GM12878 (cell line): ENCODE measurements at regions not wholly inside any gene's neighbourhood (a gene's known extent, or its start where the extent isn't known, plus 50 kb on each side); places are given as distances from the start of the nearest gene placed in this dataset.
A peak's percentile ranks its signal among the peaks of the same experiment; 100 is the strongest.

Experiments
- ATAC-seq: fragments of 200-7000 bp; cut with Tn5 transposase; 3 replicates; pipeline ENCODE4 v1.9.1; 2020; ENCODE audit warnings: mild to moderate bottlenecking, moderate library complexity
- BruUV-seq: library from RNA; stranded (reverse); fragments of 400-500 nt; replicated peaks from 2 replicates; lab custom pipeline; 2021; lab: Mats Ljungman, UMichigan
- CTCF ChIA-PET: fragments of 300-600 bp; sonication (Branson Sonifier 250); formaldehyde crosslinking; extraction: SDS; loops from one replicate; lab custom pipeline; 2021; ENCODE audit warnings: inconsistent platforms; lab: Yijun Ruan, JAX
- POLR2A ChIA-PET: fragments of 350-600 bp; formaldehyde crosslinking; extraction: SDS; loops from one replicate; lab custom pipeline; 2021; ENCODE audit warnings: inconsistent platforms; lab: Charles Lee
- RAD21 ChIA-PET: fragments of 300-600 bp; sonication (Branson Sonifier 250); formaldehyde crosslinking; loops from one replicate; lab custom pipeline; 2023; ENCODE audit warnings: antibody characterized with exemption; ENCODE audit not compliant: unreplicated experiment; lab: Charles Lee
- SMC1A ChIA-PET: fragments of 300-600 bp; sonication (Branson Sonifier 250); formaldehyde crosslinking; loops from one replicate; lab custom pipeline; 2023; ENCODE audit not compliant: unreplicated experiment, uncharacterized antibody; lab: Charles Lee
- DNase-seq: peaks from one replicate; pipeline ENCODE4 v3.0.0-alpha.2; 2011; ENCODE audit warnings: low read depth, low spot score
- FAIRE-seq: peaks from 3 replicates; lab custom pipeline; 2011; peaks lifted over from hg19 to GRCh38; lab: Jason Lieb, UNC
- H2AFZ ChIP-seq: 2 replicates; pipeline ENCODE4 v1.6.0; 2011; ENCODE audit warnings: low read depth, low read length, control low read depth; ENCODE audit not compliant: control insufficient read depth
- H3K27ac ChIP-seq: 2 replicates; pipeline ENCODE4 v1.5.1; 2011; ENCODE audit warnings: control low read depth; ENCODE audit not compliant: control insufficient read depth, insufficient read depth
- H3K27me3 ChIP-seq, 2 experiments: replicated peaks in 1 of 2; 2 replicates each; pipeline versions ENCODE4 v1.6.0 to v1.6.1; 2011; ENCODE audit warnings: low read length in 1 of 2; ENCODE audit not compliant: control insufficient read depth in 2 of 2, insufficient read depth in 2 of 2
- H3K36me3 ChIP-seq, 2 experiments: 2 replicates each; pipeline ENCODE4 v1.5.1; 2011; ENCODE audit warnings: low read length in 1 of 2; ENCODE audit not compliant: control insufficient read depth in 2 of 2, insufficient read depth in 2 of 2
- H3K4me1 ChIP-seq: 2 replicates; pipeline ENCODE4 v1.6.1; 2011; ENCODE audit warnings: mild to moderate bottlenecking, low read length, moderate library complexity, mixed read lengths; ENCODE audit not compliant: control insufficient read depth, insufficient read depth
- H3K4me2 ChIP-seq: 2 replicates; pipeline ENCODE4 v1.6.0; 2011; ENCODE audit warnings: control low read depth; ENCODE audit not compliant: control insufficient read depth, insufficient read depth
- H3K4me3 ChIP-seq: fragments of 200-600 bp; sonication (generic); 2 replicates; pipeline ENCODE4 v1.5.1; 2016
- H3K79me2 ChIP-seq: 2 replicates; pipeline ENCODE4 v1.6.0; 2011; ENCODE audit warnings: low read length; ENCODE audit not compliant: control insufficient read depth, insufficient read depth
- H3K9ac ChIP-seq: 2 replicates; pipeline ENCODE4 v1.8.0; 2011; ENCODE audit warnings: low read length, control low read depth, mixed read lengths; ENCODE audit not compliant: control insufficient read depth, insufficient read depth
- H3K9me3 ChIP-seq: replicated peaks from 3 replicates; pipeline ENCODE4 v1.5.1; 2011; ENCODE audit warnings: mild to moderate bottlenecking, low read length; ENCODE audit not compliant: control insufficient read depth, insufficient read depth
- H4K20me1 ChIP-seq: 2 replicates; pipeline ENCODE4 v1.6.0; 2011; ENCODE audit not compliant: control insufficient read depth, insufficient read depth
- ATF7 ChIP-seq: fragments of 450-650 bp; IDR thresholded peaks from 2 replicates; pipeline ENCODE4 v1.6.1; 2016; ENCODE audit warnings: low read depth, mild to moderate bottlenecking
- BHLHE40 ChIP-seq, 2 experiments: fragments of 450-650 bp in 1 of 2; IDR thresholded peaks; 2 replicates each; pipeline ENCODE4 v1.6.1; 2011 to 2017; ENCODE audit warnings: low read depth in 2 of 2, borderline replicate concordance in 1 of 2, improper control_type of control experiment in 1 of 2, low read length in 1 of 2, mild to moderate bottlenecking in 1 of 2
- CTCF ChIP-seq, 3 experiments: IDR thresholded peaks in 2 of 3; conservative IDR thresholded peaks in 1 of 3; 2 replicates each; pipeline ENCODE4 v1.5.1; 2011; ENCODE audit warnings: low read depth in 3 of 3, low read length in 3 of 3, mild to moderate bottlenecking in 3 of 3, control low read depth in 2 of 3, moderate library complexity in 2 of 3, inconsistent platforms in 1 of 3, mixed read lengths in 1 of 3; ENCODE audit not compliant: control insufficient read depth in 2 of 3, insufficient read depth in 1 of 3; ENCODE audit errors: extremely low read depth in 1 of 3
- CUX1 ChIP-seq: IDR thresholded peaks from 2 replicates; pipeline ENCODE4 v1.6.1; 2012; ENCODE audit warnings: improper control_type of control experiment, low read depth, low read length; ENCODE audit not compliant: insufficient replicate concordance
- EGR1 ChIP-seq, 2 experiments: IDR thresholded peaks; 1 replicate in 1 of 2; 2 replicates in 1 of 2; pipeline ENCODE4 v1.6.1; 2011 to 2012; ENCODE audit warnings: low read depth in 2 of 2, low read length in 2 of 2, borderline replicate concordance in 1 of 2, mild to moderate bottlenecking in 1 of 2, moderate library complexity in 1 of 2
- ETV6 ChIP-seq, 2 experiments: fragments of 450-650 bp in 1 of 2; IDR thresholded peaks in 1 of 2; conservative IDR thresholded peaks in 1 of 2; 2 replicates each; pipeline ENCODE4 v1.6.1; 2014; ENCODE audit warnings: antibody characterized with exemption in 1 of 2, borderline replicate concordance in 1 of 2, low read depth in 1 of 2, mild to moderate bottlenecking in 1 of 2, moderate library complexity in 1 of 2
- IKZF2 ChIP-seq, 2 experiments: fragments of 450-650 bp; IDR thresholded peaks; 2 replicates each; pipeline ENCODE4 v1.6.1; 2017; ENCODE audit warnings: mild to moderate bottlenecking in 2 of 2, moderate library complexity in 2 of 2
- PKNOX1 ChIP-seq: fragments of 450-650 bp; IDR thresholded peaks from 2 replicates; pipeline ENCODE4 v1.6.1; 2016; ENCODE audit warnings: mild to moderate bottlenecking
- ZSCAN29 ChIP-seq: fragments of 450-650 bp; IDR thresholded peaks from 2 replicates; pipeline ENCODE4 v1.6.1; 2017; ENCODE audit warnings: mild to moderate bottlenecking, moderate library complexity
- WGBS: methylation state at CpG from one replicate; pipeline ENCODE4 v1.1.6; 2016; ENCODE audit warnings: low lambda C conversion rate; ENCODE audit not compliant: insufficient replicate concordance, insufficient coverage; ENCODE audit errors: missing lambda C conversion rate; 5-methylcytosine and 5-hydroxymethylcytosine counted together
- in situ Hi-C: fragments of 300-500 bp; cut with MboI; formaldehyde crosslinking; loops from 9 replicates; pipeline ENCODE4 v1.14.3; 2018; ENCODE audit warnings: mixed read lengths
- intact Hi-C: fragments of 100-400 bp; cut with micrococcal nuclease; formaldehyde crosslinking; loops from one replicate; pipeline ENCODE4 v1.14.2; 2022; ENCODE audit not compliant: unreplicated experiment

GRCh38 chr5:163135849-163136248 is 301.5 kb upstream of the CCNG1 start:
- in situ Hi-C loops = no loop called here
- no peaks in the 10 kb centered on the region for H3K9me3 ChIP-seq
- H4K20me1 ChIP-seq = no peaks in the 10 kb centered on the region
- ChIA-PET SMC1A (interaction anchor here (0.7 kb wide), 1 partner anchor 40 kb away, joined by 4 read pairs; no protein-coding TSS in a partner anchor), CTCF (no interaction called here), POLR2A (no interaction called here), RAD21 (interaction anchor here (1.5 kb wide), 1 partner anchor 528 kb away, joined by 3 read pairs; no protein-coding TSS in a partner anchor)
- TF ChIP-seq EGR1 (IDR thresholded peaks at IDR 0.05; ENCODE audit: borderline replicate concordance in 1 of 2, low read depth in 2 of 2, low read length in 2 of 2) (no peak), ETV6 (conservative IDR thresholded peaks at IDR 0.05 in 1 of 2, IDR thresholded peaks at IDR 0.05 in 1 of 2; ENCODE audit: borderline replicate concordance in 1 of 2, low read depth in 1 of 2) (no peak), PKNOX1 (no peak), IKZF2 (IDR thresholded peaks at IDR 0.05) (no peak), ZSCAN29 (no peak), CUX1 (no peak), ATF7 (no peak), CTCF (IDR thresholded peaks at IDR 0.05 in 2 of 3, conservative IDR thresholded peaks at IDR 0.05 in 1 of 3; ENCODE audit: control insufficient read depth in 2 of 3, extremely low read depth in 1 of 3, insufficient read depth in 1 of 3, low read depth in 3 of 3, low read length in 3 of 3) (no peak), BHLHE40 (IDR thresholded peaks at IDR 0.05; ENCODE audit: borderline replicate concordance in 1 of 2, low read depth in 2 of 2, low read length in 1 of 2) (no peak)
- H3K4me2 ChIP-seq = no peak overlapping the region
- no peaks in the 10 kb centered on the region for H3K4me1 ChIP-seq
- ATAC-seq (peak; percentile 36; the same call in 2 of the 3 replicates), DNase-seq (no peak), FAIRE-seq (no peak)
- intact Hi-C loops = no loop called here
- no peak overlapping the region for H3K9ac ChIP-seq
- H3K4me3 ChIP-seq = no peak overlapping the region
- H2AFZ ChIP-seq = no peak overlapping the region
- BruUV-seq = no TSS peak
- 13% methylated on average over 1 of the region's 2 CpGs for WGBS
- H3K27ac ChIP-seq = no peak overlapping the region
- H3K79me2 ChIP-seq = no peaks in the 10 kb centered on the region
- H3K36me3 ChIP-seq = no peaks in the 10 kb centered on the region
- no peaks in the 10 kb centered on the region for H3K27me3 ChIP-seq
